ENCODE measurements at regions not wholly inside any gene's neighbourhood (a gene's known extent, or its start where the extent isn't known, plus 50 kb on each side); places are given as distances from the start of the nearest gene placed in this dataset.

DNA sequence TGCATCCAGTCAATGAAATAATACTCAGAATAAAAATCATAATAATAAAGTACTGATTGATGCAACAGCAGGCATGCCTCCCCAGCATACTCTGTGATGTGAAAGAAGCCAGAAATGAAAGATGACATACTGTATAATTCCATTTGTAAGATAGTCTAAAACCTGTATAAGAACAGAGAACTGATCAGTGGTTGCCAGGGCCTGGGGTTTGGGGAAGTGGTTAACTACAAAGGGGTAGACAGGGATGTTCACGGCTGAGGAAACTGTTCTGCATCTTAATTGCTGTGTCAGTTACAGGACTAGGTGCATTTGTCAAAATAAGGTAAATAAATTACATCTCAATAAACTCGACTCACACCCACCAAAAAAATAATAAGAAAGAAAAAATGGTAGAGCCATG lies 81.3 kb upstream of the BMP2 start:
- Histone ChIP-seq H3K4me1 (ENCODE audit: control insufficient read depth, insufficient read depth, low read length) (no peaks in the 10 kb centered on the region; the same call in 1 of the 2 replicates), H3K36me3 (ENCODE audit: control insufficient read depth in 2 of 2, insufficient read depth in 1 of 2, low read length in 2 of 2) (no peaks in the 10 kb centered on the region), H3K9me3 (ENCODE audit: control insufficient read depth, insufficient read depth, low read depth, low read length) (no peaks in the 10 kb centered on the region), H3K4me3 (ENCODE audit: low read depth, low read length) (no peak overlapping the region), H3K27ac (ENCODE audit: extremely low read depth, low read depth, low read length) (no peak overlapping the region)
- ChIA-PET CTCF (no interaction called here), POLR2A (no interaction called here)
- no peak for TF ChIP-seq HOXA7 (CRISPR knock-in tag; IDR thresholded peaks at IDR 0.05; ENCODE audit: borderline replicate concordance)

DNA sequence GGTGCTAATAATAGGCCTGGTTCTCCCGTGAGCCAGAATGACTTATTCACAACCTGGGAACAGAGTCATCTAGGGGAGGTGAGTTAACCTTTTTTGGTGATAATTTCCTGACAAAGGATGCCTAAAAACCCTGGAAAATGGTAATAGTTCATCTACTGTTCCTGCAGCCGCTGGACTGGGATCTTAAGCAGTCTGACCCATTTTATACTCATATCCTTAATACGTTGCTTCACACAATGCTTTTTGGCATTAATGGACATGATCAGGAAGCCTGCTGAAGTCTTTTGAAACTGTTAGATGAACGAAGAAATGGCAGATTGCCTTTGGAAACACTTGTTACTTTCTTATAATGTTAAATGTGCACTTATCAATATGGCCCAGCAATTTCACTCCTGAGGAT lies 81.9 kb upstream of the BMP2 start:
- H3K9me3 ChIP-seq (ENCODE audit: control insufficient read depth, insufficient read depth, low read depth, low read length): no peaks in the 10 kb centered on the region
- no peak overlapping the region for H3K27ac ChIP-seq (ENCODE audit: extremely low read depth, low read depth, low read length)
- no peak overlapping the region for H3K4me3 ChIP-seq (ENCODE audit: low read depth, low read length)
- no peaks in the 10 kb centered on the region; the same call in 1 of the 2 replicates for H3K4me1 ChIP-seq (ENCODE audit: control insufficient read depth, insufficient read depth, low read length)
- TF ChIP-seq GLI4 (tag by site-specific recombination; IDR thresholded peaks at IDR 0.05): no peak
- no peak for TF ChIP-seq HOXD13 (CRISPR knock-in tag; IDR thresholded peaks at IDR 0.05; ENCODE audit: borderline replicate concordance)
- TF ChIP-seq, protein P1, sequence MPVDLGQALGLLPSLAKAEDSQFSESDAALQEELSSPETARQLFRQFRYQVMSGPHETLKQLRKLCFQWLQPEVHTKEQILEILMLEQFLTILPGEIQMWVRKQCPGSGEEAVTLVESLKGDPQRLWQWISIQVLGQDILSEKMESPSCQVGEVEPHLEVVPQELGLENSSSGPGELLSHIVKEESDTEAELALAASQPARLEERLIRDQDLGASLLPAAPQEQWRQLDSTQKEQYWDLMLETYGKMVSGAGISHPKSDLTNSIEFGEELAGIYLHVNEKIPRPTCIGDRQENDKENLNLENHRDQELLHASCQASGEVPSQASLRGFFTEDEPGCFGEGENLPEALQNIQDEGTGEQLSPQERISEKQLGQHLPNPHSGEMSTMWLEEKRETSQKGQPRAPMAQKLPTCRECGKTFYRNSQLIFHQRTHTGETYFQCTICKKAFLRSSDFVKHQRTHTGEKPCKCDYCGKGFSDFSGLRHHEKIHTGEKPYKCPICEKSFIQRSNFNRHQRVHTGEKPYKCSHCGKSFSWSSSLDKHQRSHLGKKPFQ (tag by site-specific recombination; IDR thresholded peaks at IDR 0.05): no peak
- no peak for TF ChIP-seq TRIM28 (IDR thresholded peaks at IDR 0.05; ENCODE audit: borderline replicate concordance, low read length)
- TF ChIP-seq ZNF157 (tag by site-specific recombination; IDR thresholded peaks at IDR 0.05): no peak
- TF ChIP-seq ZNF626 (tag by site-specific recombination; IDR thresholded peaks at IDR 0.05): no peak
- no peak for TF ChIP-seq ZNF37A (tag by site-specific recombination; IDR thresholded peaks at IDR 0.05)
- TF ChIP-seq SCRT2 (tag by site-specific recombination; IDR thresholded peaks at IDR 0.05): no peak
- TF ChIP-seq ZNF19 (tag by site-specific recombination; IDR thresholded peaks at IDR 0.05; ENCODE audit: low read depth): no peak
- no peak for TF ChIP-seq ZNF266 (tag by site-specific recombination; IDR thresholded peaks at IDR 0.05; ENCODE audit: low read depth)
- TF ChIP-seq KLF8 (tag by site-specific recombination; IDR thresholded peaks at IDR 0.05): no peak
- TF ChIP-seq ZNF311 (tag by site-specific recombination; IDR thresholded peaks at IDR 0.05; ENCODE audit: borderline replicate concordance): no peak
- TF ChIP-seq ZNF335 (tag by site-specific recombination; conservative IDR thresholded peaks at IDR 0.05): no peak
- no peak for TF ChIP-seq RBAK (tag by site-specific recombination; IDR thresholded peaks at IDR 0.05)
- TF ChIP-seq YY1 (tag by site-specific recombination; IDR thresholded peaks at IDR 0.05): no peak
- TF ChIP-seq ZNF354C (tag by site-specific recombination; IDR thresholded peaks at IDR 0.05; ENCODE audit: borderline replicate concordance, low read depth): no peak
- TF ChIP-seq, protein P2, sequence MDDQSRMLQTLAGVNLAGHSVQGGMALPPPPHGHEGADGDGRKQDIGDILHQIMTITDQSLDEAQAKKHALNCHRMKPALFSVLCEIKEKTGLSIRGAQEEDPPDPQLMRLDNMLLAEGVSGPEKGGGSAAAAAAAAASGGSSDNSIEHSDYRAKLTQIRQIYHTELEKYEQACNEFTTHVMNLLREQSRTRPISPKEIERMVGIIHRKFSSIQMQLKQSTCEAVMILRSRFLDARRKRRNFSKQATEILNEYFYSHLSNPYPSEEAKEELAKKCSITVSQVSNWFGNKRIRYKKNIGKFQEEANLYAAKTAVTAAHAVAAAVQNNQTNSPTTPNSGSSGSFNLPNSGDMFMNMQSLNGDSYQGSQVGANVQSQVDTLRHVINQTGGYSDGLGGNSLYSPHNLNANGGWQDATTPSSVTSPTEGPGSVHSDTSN (CRISPR knock-in tag; IDR thresholded peaks at IDR 0.05): no peak
- TF ChIP-seq ZNF350 (tag by site-specific recombination; IDR thresholded peaks at IDR 0.05): no peak
- TF ChIP-seq ZNF785 (tag by site-specific recombination; IDR thresholded peaks at IDR 0.05): no peak
- POLR2A ChIA-PET: no interaction called here
- H3K36me3 ChIP-seq (ENCODE audit: control insufficient read depth in 2 of 2, insufficient read depth in 1 of 2, low read length in 2 of 2): no peaks in the 10 kb centered on the region
- CTCF ChIA-PET: no interaction called here

DNA sequence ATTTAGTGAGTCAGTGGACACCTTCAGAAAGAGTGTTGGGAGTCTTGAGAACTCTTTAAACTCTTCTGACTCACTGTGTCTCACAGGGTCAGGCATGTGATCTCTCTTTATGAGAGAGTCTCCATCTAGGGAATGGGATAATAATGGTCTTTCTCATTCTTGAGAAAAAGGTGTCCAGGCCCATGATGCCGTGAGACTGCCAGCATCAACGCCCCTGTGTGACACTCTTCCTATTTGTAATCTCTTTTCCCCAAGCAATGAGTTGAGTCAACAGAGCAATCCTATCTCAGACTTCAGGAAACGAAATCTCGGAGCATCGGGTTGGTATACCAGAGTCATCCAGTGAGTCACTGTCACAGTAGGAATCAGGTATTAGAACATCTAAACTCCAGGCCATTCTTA lies 82.3 kb upstream of the BMP2 start:
- H3K9me3 ChIP-seq (ENCODE audit: control insufficient read depth, insufficient read depth, low read depth, low read length): no peaks in the 10 kb centered on the region
- ChIA-PET POLR2A (no interaction called here), CTCF (no interaction called here)
- no peaks in the 10 kb centered on the region; the same call in 1 of the 2 replicates for H3K4me1 ChIP-seq (ENCODE audit: control insufficient read depth, insufficient read depth, low read length)
- no peaks in the 10 kb centered on the region for H3K36me3 ChIP-seq (ENCODE audit: control insufficient read depth in 2 of 2, insufficient read depth in 1 of 2, low read length in 2 of 2)
- no peak overlapping the region for H3K27ac ChIP-seq (ENCODE audit: extremely low read depth, low read depth, low read length)
- no peak overlapping the region for H3K4me3 ChIP-seq (ENCODE audit: low read depth, low read length)
- TF ChIP-seq ZFP69B (tag by site-specific recombination; IDR thresholded peaks at IDR 0.05): no peak
- TF ChIP-seq ZNF239 (tag by site-specific recombination; IDR thresholded peaks at IDR 0.05): no peak
- TF ChIP-seq GLIS2 (tag by site-specific recombination; IDR thresholded peaks at IDR 0.05): no peak
- TF ChIP-seq ZNF610 (tag by site-specific recombination; IDR thresholded peaks at IDR 0.05; ENCODE audit: borderline replicate concordance): no peak
- no peak for TF ChIP-seq ZNF521 (tag by site-specific recombination; IDR thresholded peaks at IDR 0.05)
- TF ChIP-seq ZNF791 (tag by site-specific recombination; IDR thresholded peaks at IDR 0.05): no peak
- no peak for TF ChIP-seq ZNF571 (tag by site-specific recombination; IDR thresholded peaks at IDR 0.05)
- TF ChIP-seq TRIM28 (IDR thresholded peaks at IDR 0.05; ENCODE audit: borderline replicate concordance, low read length): no peak
- no peak for TF ChIP-seq GLI2 (tag by site-specific recombination; IDR thresholded peaks at IDR 0.05; ENCODE audit: borderline replicate concordance, low read depth)
- TF ChIP-seq KLF16 (tag by site-specific recombination; IDR thresholded peaks at IDR 0.05): no peak
- TF ChIP-seq ZNF184 (tag by site-specific recombination; IDR thresholded peaks at IDR 0.05): no peak
- no peak for TF ChIP-seq SP3 (tag by site-specific recombination; IDR thresholded peaks at IDR 0.05)
- no peak for TF ChIP-seq ZNF121 (tag by site-specific recombination; IDR thresholded peaks at IDR 0.05)
- no peak for TF ChIP-seq ZNF677 (tag by site-specific recombination; IDR thresholded peaks at IDR 0.05)
